Sigmoid colon (tissue), 6 donors: ENCODE measurements at regions not wholly inside any gene's neighbourhood (a gene's known extent, or its start where the extent isn't known, plus 50 kb on each side); places are given as distances from the start of the nearest gene placed in this dataset.
"Not testable (repeated sequence)": the region's sequence is repeated elsewhere in the genome, so short reads cannot be mapped to it uniquely, and the experiment has no call there.

Source experiments
- DNase-seq: peaks from one replicate; pipeline ENCODE4 v3.0.0-alpha.2; 2019
- H3K27ac ChIP-seq, 4 donors: fragments of 200-600 bp; sonication (generic); one replicate each; pipeline ENCODE4 v1.5.1; 2016 to 2019; ENCODE audit warnings: mild to moderate bottlenecking in 1 of 4
- H3K27me3 ChIP-seq, 3 donors: fragments of 200-600 bp; sonication (generic); one replicate each; pipeline ENCODE4 v1.5.1; 2019; ENCODE audit warnings: mild to moderate bottlenecking in 1 of 3
- H3K36me3 ChIP-seq, 4 donors: fragments of 200-600 bp; sonication (generic); one replicate each; pipeline ENCODE4 v1.5.1; 2016 to 2019
- H3K4me1 ChIP-seq, 4 donors: fragments of 200-600 bp; sonication (generic); one replicate each; pipeline ENCODE4 v1.5.1; 2017 to 2019
- H3K4me3 ChIP-seq, 4 donors: fragments of 200-600 bp; sonication (generic); one replicate each; pipeline ENCODE4 v1.5.1; 2017 to 2019; ENCODE audit warnings: mild to moderate bottlenecking in 2 of 4, moderate library complexity in 1 of 4
- H3K9me3 ChIP-seq, 4 donors: fragments of 200-600 bp in 3 of 4; sonication (generic) in 3 of 4; one replicate each; pipeline versions ENCODE4 v1.5.1 to v1.6.1; 2013 to 2019
- EP300 ChIP-seq, 4 donors: sonication (generic); formaldehyde crosslinking; IDR thresholded peaks; one replicate each; pipeline ENCODE4 v1.6.1; 2017; ENCODE audit warnings: antibody characterized with exemption in 4 of 4
- POLR2A ChIP-seq, 2 donors: fragments of 450-650 bp; IDR thresholded peaks; one replicate each; pipeline ENCODE4 v1.6.1; 2016; ENCODE audit warnings: antibody characterized with exemption in 2 of 2, mild to moderate bottlenecking in 2 of 2, moderate library complexity in 2 of 2
- POLR2AphosphoS5 ChIP-seq, 4 donors: sonication (generic); formaldehyde crosslinking; IDR thresholded peaks; one replicate each; pipeline ENCODE4 v1.6.1; 2017; ENCODE audit warnings: antibody characterized with exemption in 4 of 4
- WGBS, 2 donors: extraction: QIAGEN DNeasy Blood & Tissue Kit; methylation state at CpG; one replicate each; pipeline ENCODE4 v1.1.7; 2013; 5-methylcytosine and 5-hydroxymethylcytosine counted together
- intact Hi-C: fragments of 100-400 bp; cut with DNase I; formaldehyde crosslinking; loops from one replicate; pipeline ENCODE4 v1.15.1; 2023
- TF ChIP-seq, protein P1 (sequence below), 4 experiments: fragments of 450-650 bp in 3 of 4; fragments of 200-600 bp in 1 of 4; IDR thresholded peaks; one replicate each; pipeline ENCODE4 v1.5.1; 2016 to 2019; ENCODE audit warnings: antibody characterized with exemption in 4 of 4, mild to moderate bottlenecking in 3 of 4, moderate library complexity in 2 of 4
- donor health status: healthy with polysubstance abuse.
- donor health status: healthy.

DNA sequence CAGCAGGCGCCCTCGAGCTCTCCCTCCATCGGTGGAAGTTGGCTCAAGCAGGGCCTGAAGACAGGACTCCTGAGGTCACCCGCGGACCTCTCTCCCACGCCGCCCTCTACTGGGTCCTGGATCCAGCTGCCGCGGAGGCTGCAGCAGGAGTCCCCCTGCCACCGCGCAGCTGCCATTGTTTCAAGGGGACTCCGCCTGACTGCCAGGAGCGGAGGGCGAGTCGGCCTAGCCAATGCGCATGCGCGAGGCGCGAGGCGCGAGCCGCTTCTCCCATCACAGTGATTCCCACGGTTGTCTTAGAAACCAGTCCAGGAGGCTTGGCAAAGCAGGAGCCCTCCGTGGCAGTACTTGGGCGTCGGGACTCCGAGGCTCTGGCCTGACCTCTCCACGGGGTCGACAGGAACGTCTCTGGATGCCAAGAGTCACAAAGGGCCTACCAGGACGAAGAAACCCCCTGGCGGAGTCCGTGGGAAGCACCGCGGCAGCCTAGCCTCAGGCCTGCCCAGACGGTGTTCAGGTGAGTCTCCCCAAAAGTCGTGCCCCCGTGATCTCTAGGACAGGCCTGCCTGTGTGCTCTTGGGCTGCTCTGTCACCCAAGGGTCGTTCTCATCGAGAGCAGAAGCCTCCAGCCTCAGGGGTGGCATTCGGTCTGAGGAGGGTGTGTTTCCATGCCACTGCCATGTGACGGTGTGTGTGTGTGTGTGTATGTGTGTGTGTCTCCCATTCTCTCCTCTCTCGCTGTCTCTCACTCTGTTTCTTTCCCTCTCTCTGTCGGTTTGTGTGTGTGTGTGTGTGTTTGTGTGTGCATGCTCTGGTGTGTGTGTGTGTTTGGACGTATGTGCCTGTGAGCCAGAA, 290.6 kb upstream of the ZNF337 start:
- WGBS, 2 donors = 19 to 27% methylated on average over 46 of the region's 46 CpGs
- H3K4me3 ChIP-seq = peak overlapping the region; percentile 18 to 44 (median 36)

DNA sequence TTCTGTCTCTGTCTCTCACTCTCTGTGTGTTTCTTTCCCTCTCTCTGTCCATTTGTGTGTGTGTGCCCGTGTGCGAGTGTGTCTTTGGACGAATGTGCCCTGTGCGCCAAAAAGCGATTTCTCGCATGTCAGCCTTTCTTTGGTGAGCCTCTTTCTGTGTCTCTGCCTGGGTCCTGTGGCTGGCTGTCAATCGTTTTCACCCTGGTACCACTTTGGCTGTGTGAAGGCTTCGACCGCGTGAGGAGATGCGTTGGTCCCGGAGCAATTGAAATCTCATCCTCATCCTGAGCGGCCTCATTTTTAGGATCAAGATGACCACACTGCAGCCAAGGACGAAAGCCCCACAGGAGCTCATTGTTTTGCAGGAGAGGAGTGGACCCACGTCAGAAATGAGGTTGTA, 288.9 kb upstream of the ZNF337 start:
- Histone ChIP-seq H3K27me3 (no peaks in the 10 kb centered on the region), H3K36me3 (no peaks in the 10 kb centered on the region), H3K27ac (no peak overlapping the region), H3K9me3 (no peaks in the 10 kb centered on the region), H3K4me1 (peaks cover 0 to 5% (median 0%) of the 10 kb centered on the region in 4 donors), H3K4me3 (no peak overlapping the region)
- intact Hi-C loops = no loop called here
- no peak for DNase-seq
- 91 to 92% methylated on average over 15 of the region's 15 CpGs for WGBS, 2 donors
- TF ChIP-seq POLR2AphosphoS5 (IDR thresholded peaks at IDR 0.05) (no peak), POLR2A (IDR thresholded peaks at IDR 0.05) (no peak), EP300 (IDR thresholded peaks at IDR 0.05) (no peak)
- TF ChIP-seq, protein P1, sequence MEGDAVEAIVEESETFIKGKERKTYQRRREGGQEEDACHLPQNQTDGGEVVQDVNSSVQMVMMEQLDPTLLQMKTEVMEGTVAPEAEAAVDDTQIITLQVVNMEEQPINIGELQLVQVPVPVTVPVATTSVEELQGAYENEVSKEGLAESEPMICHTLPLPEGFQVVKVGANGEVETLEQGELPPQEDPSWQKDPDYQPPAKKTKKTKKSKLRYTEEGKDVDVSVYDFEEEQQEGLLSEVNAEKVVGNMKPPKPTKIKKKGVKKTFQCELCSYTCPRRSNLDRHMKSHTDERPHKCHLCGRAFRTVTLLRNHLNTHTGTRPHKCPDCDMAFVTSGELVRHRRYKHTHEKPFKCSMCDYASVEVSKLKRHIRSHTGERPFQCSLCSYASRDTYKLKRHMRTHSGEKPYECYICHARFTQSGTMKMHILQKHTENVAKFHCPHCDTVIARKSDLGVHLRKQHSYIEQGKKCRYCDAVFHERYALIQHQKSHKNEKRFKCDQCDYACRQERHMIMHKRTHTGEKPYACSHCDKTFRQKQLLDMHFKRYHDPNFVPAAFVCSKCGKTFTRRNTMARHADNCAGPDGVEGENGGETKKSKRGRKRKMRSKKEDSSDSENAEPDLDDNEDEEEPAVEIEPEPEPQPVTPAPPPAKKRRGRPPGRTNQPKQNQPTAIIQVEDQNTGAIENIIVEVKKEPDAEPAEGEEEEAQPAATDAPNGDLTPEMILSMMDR (IDR thresholded peaks at IDR 0.05) = no peak

More for the DNA sequence above, 290.6 kb upstream of the ZNF337 start:
- no peak overlapping the region for H3K27ac ChIP-seq
- H3K36me3 ChIP-seq = no peaks in the 10 kb centered on the region
- no peak for DNase-seq
- no peaks in the 10 kb centered on the region for H3K9me3 ChIP-seq
- intact Hi-C loops = no loop called here
- TF ChIP-seq POLR2A (IDR thresholded peaks at IDR 0.05) (no peak), POLR2AphosphoS5 (IDR thresholded peaks at IDR 0.05) (no peak)
- TF ChIP-seq, protein P1 (IDR thresholded peaks at IDR 0.05) = peak in 1 of 4 experiments; percentile 33
- H3K27me3 ChIP-seq = no peaks in the 10 kb centered on the region
- peaks cover 0 to 5% (median 0%) of the 10 kb centered on the region in 4 donors for H3K4me1 ChIP-seq

DNA sequence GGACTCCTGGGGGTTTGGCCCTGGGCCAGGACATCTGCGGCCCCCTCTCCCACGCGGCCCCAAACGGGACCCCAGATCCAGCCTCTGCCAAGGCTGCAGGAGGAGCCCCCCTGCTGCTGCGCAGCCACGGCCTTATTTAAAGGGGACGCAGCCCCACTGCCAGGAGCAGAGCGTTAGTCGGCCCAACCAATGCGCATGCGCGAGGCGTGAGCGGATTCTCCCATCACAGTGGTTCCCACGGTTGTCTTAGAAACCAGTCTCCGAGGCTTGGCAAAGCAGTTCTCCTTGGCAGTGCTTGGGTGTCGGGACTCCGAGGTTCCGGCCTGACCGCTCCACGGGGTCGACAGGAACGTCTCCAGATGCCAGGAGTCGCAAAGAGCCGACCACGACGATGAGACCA, 288.3 kb upstream of the ZNF337 start:
- H3K4me1 ChIP-seq = peaks cover 0 to 5% (median 0%) of the 10 kb centered on the region in 4 donors
- peak; percentile 78 for DNase-seq
- no peaks in the 10 kb centered on the region for H3K9me3 ChIP-seq
- WGBS, 2 donors = 30 to 56% methylated on average over 27 of the region's 27 CpGs
- no peaks in the 10 kb centered on the region for H3K36me3 ChIP-seq
- H3K4me3 ChIP-seq = peak overlapping the region; percentile 18 to 43 (median 36)
- intact Hi-C loops = no loop called here
- H3K27ac ChIP-seq = no peak overlapping the region
- no peak for TF ChIP-seq POLR2AphosphoS5 (IDR thresholded peaks at IDR 0.05)
- no peak for TF ChIP-seq POLR2A (IDR thresholded peaks at IDR 0.05)
- no peaks in the 10 kb centered on the region for H3K27me3 ChIP-seq

DNA sequence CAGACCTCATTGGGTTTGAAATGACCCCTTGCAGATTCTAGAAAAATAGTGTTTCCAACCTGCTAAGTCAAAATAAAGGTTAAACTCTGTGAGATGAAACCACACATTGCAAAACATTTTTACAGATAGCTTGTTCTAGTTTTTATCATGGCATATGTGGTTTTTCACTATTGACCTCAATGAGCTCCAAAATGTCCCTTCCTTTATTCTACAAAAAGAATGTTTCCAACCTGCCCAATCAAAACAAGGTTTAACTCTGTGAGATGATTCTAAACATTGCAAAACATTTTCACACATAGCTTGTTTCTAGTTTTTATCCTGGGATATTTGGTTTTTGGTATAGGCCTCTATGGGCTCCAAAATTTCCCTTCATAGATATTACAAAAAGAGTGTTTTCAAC, 286.0 kb upstream of the ZNF337 start:
- H3K4me3 ChIP-seq, DNase-seq, H3K27ac ChIP-seq, intact Hi-C loops, H3K27me3 ChIP-seq, H3K9me3 ChIP-seq, H3K4me1 ChIP-seq, H3K36me3 ChIP-seq: not testable (repeated sequence)

DNA sequence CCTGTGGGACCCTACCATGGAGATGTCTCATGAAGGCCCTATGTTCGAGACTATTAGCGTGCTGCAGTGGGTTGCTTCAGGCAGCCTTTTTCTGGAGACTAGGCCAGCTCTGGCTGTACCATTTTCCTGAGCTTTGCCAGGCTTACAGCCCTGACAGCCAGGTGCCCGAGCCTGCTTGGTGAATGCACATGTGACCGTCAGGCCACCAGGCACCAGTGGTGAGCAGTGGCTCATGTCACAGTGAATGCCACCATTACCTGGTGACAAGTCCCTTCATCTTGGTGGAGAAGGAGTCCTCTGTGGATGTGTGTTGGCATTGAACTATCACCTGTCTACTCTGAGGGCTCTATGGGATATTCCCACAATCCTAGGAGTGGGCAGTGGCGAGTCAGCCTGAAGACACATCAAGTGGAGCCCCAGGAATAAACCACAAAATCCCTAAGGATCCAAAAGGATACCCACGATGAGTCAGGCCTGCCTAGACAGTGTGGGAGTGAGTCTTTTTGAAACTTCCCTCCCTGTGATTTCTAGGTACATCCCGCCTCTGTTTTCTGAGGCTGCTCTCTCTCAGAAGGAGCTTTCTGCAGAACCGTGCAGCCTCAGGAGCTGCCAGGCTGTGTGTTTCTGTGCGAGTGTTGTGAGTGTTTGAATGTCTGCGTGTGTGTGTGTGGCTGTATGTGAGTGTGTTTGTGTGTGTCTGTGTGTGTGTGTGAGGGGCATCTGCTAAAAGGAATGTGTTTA, 282.0 kb upstream of the ZNF337 start:
- H3K9me3 ChIP-seq, H3K27ac ChIP-seq, DNase-seq, H3K4me3 ChIP-seq, intact Hi-C loops, H3K4me1 ChIP-seq, H3K27me3 ChIP-seq, H3K36me3 ChIP-seq: not testable (repeated sequence)
- WGBS, 2 donors = 90 to 91% methylated on average over 10 of the region's 10 CpGs

DNA sequence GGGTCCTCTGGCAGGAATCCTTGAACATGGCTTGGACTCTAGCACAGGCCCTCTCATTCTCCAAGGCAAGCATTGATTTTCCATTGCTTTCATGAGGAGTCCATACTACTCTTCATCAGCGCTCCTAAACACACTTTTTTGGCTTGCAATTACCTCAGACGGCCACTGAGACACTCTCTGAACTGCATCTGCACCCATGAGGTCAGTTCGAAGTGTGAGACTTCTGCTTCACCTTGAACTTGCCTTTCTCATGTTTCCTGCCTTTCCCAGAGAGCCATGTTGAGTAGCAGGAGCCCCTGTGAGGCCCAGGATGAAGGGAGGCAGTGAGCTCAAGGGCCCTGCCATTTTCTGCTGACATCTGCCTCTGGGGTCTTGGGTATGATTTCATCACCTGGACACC, 279.2 kb upstream of the ZNF337 start:
- H3K9me3 ChIP-seq, H3K27me3 ChIP-seq, H3K27ac ChIP-seq, DNase-seq, intact Hi-C loops, H3K36me3 ChIP-seq, H3K4me1 ChIP-seq, H3K4me3 ChIP-seq: not testable (repeated sequence)
- 84 to 85% methylated on average over 3 of the region's 3 CpGs for WGBS, 2 donors

DNA sequence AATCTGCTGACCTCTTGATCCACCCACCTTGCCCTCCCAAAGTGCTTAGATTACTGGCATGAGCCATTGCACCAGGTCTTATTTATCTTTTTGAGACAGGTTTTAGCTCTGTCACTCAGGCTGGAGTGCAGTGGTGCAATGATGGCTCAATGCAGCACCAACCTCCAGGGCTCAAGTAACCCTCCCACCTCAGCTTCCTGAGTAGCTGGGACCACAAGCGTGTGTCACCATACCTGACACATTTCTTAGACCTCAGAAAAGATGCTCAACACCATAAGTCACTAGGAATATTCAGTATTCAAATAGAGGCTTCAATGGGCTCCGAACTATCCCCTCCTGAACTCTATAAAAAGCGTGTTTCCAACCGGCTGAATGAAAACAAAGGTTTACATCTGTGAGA, 268.6 kb upstream of the ZNF337 start:
- WGBS, 2 donors = 86 to 87% methylated on average over 4 of the region's 4 CpGs
- H3K27me3 ChIP-seq, DNase-seq, H3K4me1 ChIP-seq, H3K27ac ChIP-seq, intact Hi-C loops, H3K4me3 ChIP-seq, H3K9me3 ChIP-seq, H3K36me3 ChIP-seq: not testable (repeated sequence)

DNA sequence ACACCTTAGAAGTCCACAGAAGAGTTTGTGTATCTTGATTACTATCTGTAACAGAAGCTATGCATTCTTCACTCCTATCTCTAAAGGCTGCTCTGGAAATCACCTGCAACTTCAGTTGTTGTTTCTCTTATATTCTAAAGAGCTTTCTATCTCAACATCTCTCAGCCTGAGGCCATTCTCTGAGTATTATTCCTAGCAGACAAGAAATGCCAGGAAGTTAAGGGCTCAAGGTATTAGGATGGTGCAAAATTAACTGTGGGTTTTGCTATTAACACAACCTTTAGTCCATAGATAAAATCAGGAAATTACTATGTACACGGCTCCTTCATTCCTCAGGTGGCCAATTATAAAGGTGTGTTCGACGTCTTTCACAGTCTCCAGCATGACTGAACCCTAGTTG, 257.2 kb upstream of the ZNF337 start:
- WGBS, 2 donors = 39 to 67% methylated on average over 3 of the region's 3 CpGs
- DNase-seq, intact Hi-C loops, H3K9me3 ChIP-seq, H3K36me3 ChIP-seq, H3K4me3 ChIP-seq, H3K27ac ChIP-seq, H3K4me1 ChIP-seq, H3K27me3 ChIP-seq: not testable (repeated sequence)

DNA sequence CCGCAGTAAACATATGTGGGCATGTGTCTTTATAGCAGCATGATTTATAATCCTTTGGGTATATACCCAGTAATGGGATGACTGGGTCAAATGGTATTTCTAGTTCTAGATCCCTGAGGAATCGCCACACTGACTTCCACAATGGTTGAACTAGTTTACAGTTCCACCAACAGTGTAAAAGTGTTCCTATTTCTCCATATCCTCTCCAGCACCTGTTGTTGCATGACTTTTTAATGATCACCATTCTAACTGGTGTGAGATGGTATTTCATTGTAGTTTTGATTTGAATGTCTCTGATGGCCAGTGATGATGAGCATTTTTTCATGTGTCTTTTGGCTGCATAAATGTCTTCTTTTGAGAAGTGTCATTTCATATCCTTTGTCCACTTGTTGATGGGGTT, 238.6 kb upstream of the ZNF337 start:
- H3K27me3 ChIP-seq, H3K4me3 ChIP-seq, H3K36me3 ChIP-seq, intact Hi-C loops, H3K9me3 ChIP-seq, H3K4me1 ChIP-seq, H3K27ac ChIP-seq, DNase-seq: not testable (repeated sequence)
- 91 to 93% methylated on average over 1 of the region's 2 CpGs for WGBS, 2 donors

DNA sequence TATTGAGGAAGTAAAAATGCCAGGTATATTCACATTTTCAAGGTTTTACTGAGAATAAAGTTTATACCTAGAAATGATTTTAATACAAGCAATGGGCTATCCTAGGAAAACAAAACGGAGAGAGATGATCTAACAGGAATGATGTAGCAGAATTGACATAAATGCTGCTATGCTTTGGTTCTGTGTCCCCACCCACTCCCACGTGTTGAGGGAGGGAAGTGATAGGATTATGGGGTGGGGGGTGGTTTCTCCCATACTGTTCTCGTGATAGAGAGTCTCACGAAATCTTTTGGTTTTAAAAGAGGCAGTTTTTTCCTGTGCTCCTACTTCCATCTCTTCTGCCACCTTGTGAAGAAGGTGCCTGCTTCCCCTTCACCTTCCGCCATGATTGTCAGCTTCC, 236.2 kb upstream of the ZNF337 start:
- WGBS, 2 donors = 60 to 62% methylated on average over 5 of the region's 5 CpGs
- H3K27me3 ChIP-seq, H3K27ac ChIP-seq, H3K9me3 ChIP-seq, H3K36me3 ChIP-seq, DNase-seq, intact Hi-C loops, H3K4me3 ChIP-seq, H3K4me1 ChIP-seq: not testable (repeated sequence)
